H1 (cell line): ENCODE measurements at regions not wholly inside any gene's neighbourhood (a gene's known extent, or its start where the extent isn't known, plus 50 kb on each side); places are given as distances from the start of the nearest gene placed in this dataset.

Experiments used
- CTCF ChIA-PET: fragments of 300-600 bp; sonication (Branson Sonifier 250); formaldehyde crosslinking; loops from one replicate; lab custom pipeline; 2021; ENCODE audit not compliant: partially characterized antibody; lab: Charles Lee
- POLR2A ChIA-PET: fragments of 300-600 bp; sonication (Branson Sonifier 250); formaldehyde crosslinking; loops from one replicate; lab custom pipeline; 2021; ENCODE audit warnings: inconsistent platforms; ENCODE audit not compliant: partially characterized antibody; lab: Charles Lee
- DNase-seq, 2 experiments: peaks; one replicate each; pipeline versions ENCODE4 v3.0.0 to v3.0.0-alpha.2; 2010 to 2022; ENCODE audit warnings: low spot score in 2 of 2, low read depth in 1 of 2, mixed read lengths in 1 of 2
- FAIRE-seq: peaks from 2 replicates; lab custom pipeline; 2011; peaks lifted over from hg19 to GRCh38; lab: Jason Lieb, UNC
- H2AFZ ChIP-seq: 2 replicates; pipeline ENCODE4 v1.8.1; 2012; ENCODE audit warnings: low read length, inconsistent platforms
- H2AK5ac ChIP-seq: 2 replicates; pipeline ENCODE4 v1.6.1; 2013; ENCODE audit warnings: low read depth, low read length
- H2BK120ac ChIP-seq: replicated peaks from 2 replicates; pipeline ENCODE3; 2013; ENCODE audit warnings: low read depth, low read length, inconsistent platforms
- H2BK12ac ChIP-seq: 2 replicates; pipeline ENCODE4 v1.6.1; 2013; ENCODE audit warnings: low read depth, low read length
- H2BK15ac ChIP-seq: 2 replicates; pipeline ENCODE4 v1.6.1; 2013; ENCODE audit warnings: low read length
- H2BK20ac ChIP-seq: 2 replicates; pipeline ENCODE4 v1.6.1; 2013; ENCODE audit warnings: low read length
- H2BK5ac ChIP-seq: 2 replicates; pipeline ENCODE4 v1.6.1; 2013; ENCODE audit warnings: low read depth, low read length
- H3K14ac ChIP-seq: 2 replicates; pipeline ENCODE4 v1.6.1; 2013; ENCODE audit warnings: inconsistent platforms; ENCODE audit not compliant: insufficient read length
- H3K18ac ChIP-seq: 2 replicates; pipeline ENCODE4 v1.6.1; 2013; ENCODE audit warnings: low read length; ENCODE audit errors: extremely low read depth
- H3K23ac ChIP-seq: 2 replicates; pipeline ENCODE4 v1.6.1; 2013; ENCODE audit warnings: inconsistent platforms; ENCODE audit not compliant: insufficient read length
- H3K23me2 ChIP-seq: 2 replicates; pipeline ENCODE4 v1.6.1; 2013; ENCODE audit warnings: low read depth, low read length
- H3K27ac ChIP-seq: 2 replicates; pipeline ENCODE4 v1.6.1; 2011; ENCODE audit warnings: low read depth, low read length, inconsistent platforms
- H3K27me3 ChIP-seq, 4 experiments: replicated peaks in 1 of 4; 1 replicate in 1 of 4; 2 replicates in 3 of 4; pipeline versions ENCODE4 v1.6.1 to v1.8.1; 2011 to 2013; ENCODE audit warnings: low read length in 3 of 4, mild to moderate bottlenecking in 3 of 4, inconsistent platforms in 2 of 4, mixed read lengths in 2 of 4, moderate library complexity in 1 of 4; ENCODE audit not compliant: control insufficient read depth in 3 of 4, insufficient read depth in 3 of 4; ENCODE audit errors: extremely low read depth in 1 of 4
- H3K36me3 ChIP-seq, 4 experiments: 2 replicates each; pipeline versions ENCODE4 v1.6.1 to v1.8.1; 2011 to 2013; ENCODE audit warnings: mild to moderate bottlenecking in 4 of 4, low read length in 3 of 4, moderate library complexity in 2 of 4, control low read depth in 1 of 4, inconsistent platforms in 1 of 4; ENCODE audit not compliant: insufficient read depth in 4 of 4, control insufficient read depth in 2 of 4
- H3K4ac ChIP-seq: replicated peaks from 2 replicates; pipeline ENCODE3; 2013; ENCODE audit warnings: low read length, low read depth, mixed read lengths, inconsistent platforms; ENCODE audit not compliant: insufficient read length
- H3K4me1 ChIP-seq, 4 experiments: replicated peaks in 1 of 4; 1 replicate in 1 of 4; 2 replicates in 3 of 4; pipeline versions ENCODE4 v1.6.1 to v1.8.1; 2011 to 2013; ENCODE audit warnings: low read length in 3 of 4, inconsistent platforms in 2 of 4, mixed read lengths in 1 of 4; ENCODE audit not compliant: insufficient read depth in 4 of 4, control insufficient read depth in 3 of 4
- H3K4me2 ChIP-seq, 2 experiments: 2 replicates each; pipeline versions ENCODE4 v1.6.1 to v1.8.1; 2011 to 2013; ENCODE audit warnings: low read depth in 2 of 2, low read length in 2 of 2, control low read depth in 1 of 2, inconsistent platforms in 1 of 2, mild to moderate bottlenecking in 1 of 2; ENCODE audit not compliant: insufficient read depth in 1 of 2
- H3K4me3 ChIP-seq, 4 experiments: fragments of 200-600, 300-600 bp in 1 of 4; sonication (generic), shearing (Covaris generic), sonication (Bioruptor Twin) in 1 of 4; 2 replicates each; pipeline versions ENCODE4 v1.5.1 to v1.8.1; 2011 to 2016; ENCODE audit warnings: low read length in 4 of 4, low read depth in 3 of 4, control low read depth in 2 of 4, inconsistent platforms in 2 of 4, mild to moderate bottlenecking in 2 of 4, mixed read lengths in 1 of 4, moderate library complexity in 1 of 4; ENCODE audit not compliant: insufficient read depth in 2 of 4; ENCODE audit errors: extremely low read depth in 1 of 4
- H3K56ac ChIP-seq: replicated peaks from 2 replicates; pipeline ENCODE3; 2013; ENCODE audit warnings: low read depth, mild to moderate bottlenecking, mixed read lengths, low read length, inconsistent platforms; ENCODE audit not compliant: insufficient read length
- H3K79me1 ChIP-seq: 2 replicates; pipeline ENCODE4 v1.6.1; 2013; ENCODE audit warnings: low read depth, low read length, control low read depth
- H3K79me2 ChIP-seq, 2 experiments: 2 replicates each; pipeline versions ENCODE4 v1.6.1 to v1.8.1; 2012 to 2013; ENCODE audit warnings: low read length in 2 of 2, mild to moderate bottlenecking in 2 of 2, inconsistent platforms in 1 of 2; ENCODE audit not compliant: insufficient read depth in 2 of 2, control insufficient read depth in 1 of 2
- H3K9ac ChIP-seq, 4 experiments: replicated peaks in 1 of 4; 1 replicate in 1 of 4; 2 replicates in 3 of 4; pipeline versions ENCODE4 v1.6.1 to v1.8.1; 2011 to 2013; ENCODE audit warnings: low read depth in 3 of 4, low read length in 3 of 4, control low read depth in 2 of 4, mild to moderate bottlenecking in 2 of 4, moderate library complexity in 2 of 4, inconsistent platforms in 1 of 4; ENCODE audit errors: extremely low read depth in 1 of 4
- H3K9me3 ChIP-seq, 2 experiments: 2 replicates each; pipeline versions ENCODE4 v1.6.1 to v1.8.1; 2012 to 2013; ENCODE audit warnings: mild to moderate bottlenecking in 2 of 2, moderate library complexity in 2 of 2, control low read depth in 1 of 2, inconsistent platforms in 1 of 2, low read depth in 1 of 2, low read length in 1 of 2, mixed read lengths in 1 of 2; ENCODE audit not compliant: insufficient read depth in 2 of 2
- H4K20me1 ChIP-seq, 2 experiments: replicated peaks in 1 of 2; 2 replicates each; pipeline versions ENCODE3 to v1.8.1; 2011 to 2013; ENCODE audit warnings: inconsistent platforms in 2 of 2, low read length in 2 of 2, mild to moderate bottlenecking in 1 of 2; ENCODE audit not compliant: insufficient read depth in 2 of 2, control insufficient read depth in 1 of 2
- H4K5ac ChIP-seq: 2 replicates; pipeline ENCODE4 v1.6.1; 2013; ENCODE audit warnings: low read length, low read depth, mixed read lengths, inconsistent platforms; ENCODE audit not compliant: insufficient read length
- H4K8ac ChIP-seq: 2 replicates; pipeline ENCODE4 v1.8.0; 2013; ENCODE audit warnings: mild to moderate bottlenecking, moderate library complexity, low read length, inconsistent platforms; ENCODE audit not compliant: insufficient read depth; ENCODE audit errors: extremely low read depth
- H4K91ac ChIP-seq: replicated peaks from 2 replicates; pipeline ENCODE3; 2013; ENCODE audit warnings: low read length, mixed read lengths, inconsistent platforms; ENCODE audit not compliant: insufficient read length
- CHD1 ChIP-seq: IDR thresholded peaks from 2 replicates; pipeline ENCODE4 v1.6.1; 2012; ENCODE audit warnings: low read depth, low read length, improper control_type of control experiment
- CREB1 ChIP-seq: IDR thresholded peaks from 2 replicates; pipeline ENCODE4 v1.6.1; 2012; ENCODE audit warnings: inconsistent platforms
- CTBP2 ChIP-seq: IDR thresholded peaks from 2 replicates; pipeline ENCODE4 v1.7.0; 2011; ENCODE audit warnings: borderline replicate concordance, mild to moderate bottlenecking, moderate library complexity, mixed read lengths, low read length; ENCODE audit not compliant: insufficient read depth, insufficient read length
- E2F6 ChIP-seq: IDR thresholded peaks from 2 replicates; pipeline ENCODE4 v1.6.1; 2012; ENCODE audit warnings: inconsistent platforms
- JUND ChIP-seq: IDR thresholded peaks from 2 replicates; pipeline ENCODE4 v1.6.1; 2011; ENCODE audit warnings: mild to moderate bottlenecking, improper control_type of control experiment, low read length
- POU5F1 ChIP-seq: IDR thresholded peaks from 2 replicates; pipeline ENCODE4 v1.6.1; 2011; ENCODE audit warnings: low read depth, mild to moderate bottlenecking, low read length, moderate library complexity
- RAD21 ChIP-seq, 2 experiments: IDR thresholded peaks in 1 of 2; conservative IDR thresholded peaks in 1 of 2; 2 replicates each; pipeline ENCODE4 v1.6.1; 2011; ENCODE audit warnings: low read depth in 2 of 2, low read length in 2 of 2, improper control_type of control experiment in 1 of 2, inconsistent platforms in 1 of 2, mild to moderate bottlenecking in 1 of 2, moderate library complexity in 1 of 2
- SIRT6 ChIP-seq: IDR thresholded peaks from one replicate; pipeline ENCODE4 v1.7.1; 2012; ENCODE audit warnings: low read length, inconsistent platforms
- SRF ChIP-seq: IDR thresholded peaks from 2 replicates; pipeline ENCODE4 v1.6.1; 2011; ENCODE audit warnings: mild to moderate bottlenecking, low read depth, low read length, moderate library complexity
- TBP ChIP-seq: IDR thresholded peaks from 2 replicates; pipeline ENCODE4 v1.6.1; 2011; ENCODE audit warnings: low read depth, low read length, improper control_type of control experiment
- TEAD4 ChIP-seq: IDR thresholded peaks from 2 replicates; pipeline ENCODE4 v1.6.1; 2012; ENCODE audit warnings: low read depth, low read length, inconsistent platforms, mixed read lengths
- YY1 ChIP-seq: IDR thresholded peaks from 2 replicates; pipeline ENCODE4 v1.6.1; 2011; ENCODE audit warnings: low read depth, mild to moderate bottlenecking, low read length
- WGBS, 2 experiments: shearing (Covaris generic) in 1 of 2; methylation state at CpG; one replicate each; pipeline versions ENCODE4 v1.1.6 to v1.1.7; 2013 to 2015; ENCODE audit warnings: low lambda C conversion rate in 2 of 2, mixed read lengths in 2 of 2, inconsistent platforms in 1 of 2, low coverage in 1 of 2, missing lambda C conversion rate in 1 of 2; ENCODE audit not compliant: insufficient replicate concordance in 2 of 2, insufficient coverage in 1 of 2, insufficient read length in 1 of 2; ENCODE audit errors: extremely low coverage in 1 of 2, missing lambda C conversion rate in 1 of 2; 5-methylcytosine and 5-hydroxymethylcytosine counted together

DNA sequence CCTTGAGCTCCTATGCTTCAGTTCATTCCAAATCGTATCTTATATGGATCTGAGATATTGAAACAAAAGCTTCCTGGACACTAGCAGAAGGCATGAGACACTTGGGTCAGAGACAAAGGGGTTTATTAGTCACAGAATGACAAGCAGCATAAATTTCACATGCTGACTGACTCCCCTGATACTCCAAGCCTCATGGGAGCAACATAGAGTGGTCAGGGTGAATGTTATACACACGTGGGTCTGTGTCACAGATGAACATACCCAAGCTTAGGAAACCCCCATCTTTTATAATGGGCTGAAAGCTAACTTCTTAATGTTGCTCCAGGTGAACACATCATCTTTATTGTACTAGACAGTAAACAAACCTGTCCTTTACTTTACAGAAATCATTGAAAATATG is 599.9 kb upstream of the RGS18 start:
- Histone ChIP-seq H3K23ac (no peak overlapping the region), H3K4me1 (no peaks in the 10 kb centered on the region), H3K4ac (no peak overlapping the region), H2BK5ac (no peak overlapping the region), H3K4me3 (no peak overlapping the region), H3K56ac (no peak overlapping the region), H4K8ac (no peak overlapping the region), H2AFZ (no peak overlapping the region), H3K9me3 (no peaks in the 10 kb centered on the region), H3K18ac (no peak overlapping the region), H3K4me2 (no peak overlapping the region), H3K36me3 (no peaks in the 10 kb centered on the region), H2BK15ac (no peak overlapping the region), H3K14ac (no peak overlapping the region), H4K5ac (no peak overlapping the region), H4K20me1 (no peaks in the 10 kb centered on the region), H2BK20ac (no peak overlapping the region), H3K27me3 (no peaks in the 10 kb centered on the region), H3K79me1 (no peaks in the 10 kb centered on the region), H3K27ac (no peak overlapping the region), H2AK5ac (no peak overlapping the region), H3K9ac (no peak overlapping the region), H3K23me2 (no peaks in the 10 kb centered on the region), H4K91ac (no peak overlapping the region), H2BK12ac (no peak overlapping the region), H2BK120ac (no peak overlapping the region), H3K79me2 (no peaks in the 10 kb centered on the region)
- DNase-seq (no peak), FAIRE-seq (no peak)
- CTCF ChIA-PET, result no interaction called here
- POLR2A ChIA-PET, result no interaction called here
- no peak for TF ChIP-seq POU5F1
- TF ChIP-seq E2F6, result no peak
- no peak for TF ChIP-seq SRF
- TF ChIP-seq RAD21 (IDR thresholded peaks at IDR 0.05 in 1 of 2, conservative IDR thresholded peaks at IDR 0.05 in 1 of 2; ENCODE audit: low read depth in 2 of 2, low read length in 2 of 2), result no peak
- no peak for TF ChIP-seq TEAD4
- TF ChIP-seq SIRT6, result no peak
- no peak for TF ChIP-seq JUND
- TF ChIP-seq CREB1, result no peak
- TF ChIP-seq TBP, result no peak
- TF ChIP-seq YY1, result no peak
- TF ChIP-seq CTBP2, result no peak
- TF ChIP-seq CHD1, result no peak
- WGBS, 2 experiments, result 90% methylated on average over 2 of the region's 2 CpGs; no CpG with 5 or more reads in 1 of the 2 experiments
